SJSA1 (cell line): ENCODE measurements at regions not wholly inside any gene's neighbourhood (a gene's known extent, or its start where the extent isn't known, plus 50 kb on each side); places are given as distances from the start of the nearest gene placed in this dataset.
A peak's percentile ranks its signal among the peaks of the same experiment; 100 is the strongest.
"Not testable (repeated sequence)": the region's sequence is repeated elsewhere in the genome, so short reads cannot be mapped to it uniquely, and the experiment has no call there.

Experiments used
- DNase-seq, 2 experiments: peaks; one replicate each; pipeline ENCODE4 v3.0.0-alpha.2; 2015 to 2020; ENCODE audit warnings: low spot score in 2 of 2, low read depth in 1 of 2
- H3K27ac ChIP-seq: fragments of 250-450 bp; sonication (Bioruptor Pico); 2 replicates; pipeline ENCODE4 v1.5.1; 2020; ENCODE audit warnings: mild to moderate bottlenecking, moderate library complexity
- H3K27me3 ChIP-seq: fragments of 250-450 bp; sonication (Bioruptor Pico); replicated peaks from 2 replicates; pipeline ENCODE4 v1.5.1; 2020; ENCODE audit warnings: mild to moderate bottlenecking, moderate library complexity
- H3K36me3 ChIP-seq: fragments of 250-450 bp; sonication (Bioruptor Pico); 2 replicates; pipeline ENCODE4 v1.5.1; 2020; ENCODE audit warnings: mild to moderate bottlenecking
- H3K4me1 ChIP-seq: fragments of 250-450 bp; sonication (Bioruptor Pico); replicated peaks from 2 replicates; pipeline ENCODE4 v1.6.1; 2021; ENCODE audit warnings: mild to moderate bottlenecking
- H3K4me3 ChIP-seq: fragments of 250-450 bp; sonication (Bioruptor Pico); 2 replicates; pipeline ENCODE4 v1.5.1; 2020; ENCODE audit warnings: mild to moderate bottlenecking
- H3K9me3 ChIP-seq: fragments of 250-450 bp; sonication (Bioruptor Pico); replicated peaks from 2 replicates; pipeline ENCODE4 v1.5.1; 2020; ENCODE audit warnings: mild to moderate bottlenecking

GRCh38 chr15:69863446-69863845 is 234.3 kb downstream of the TLE3 start:
- H3K27me3 ChIP-seq, result no peaks in the 10 kb centered on the region
- H3K4me3 ChIP-seq, result no peak overlapping the region
- H3K9me3 ChIP-seq, result no peaks in the 10 kb centered on the region
- peaks cover 73% of the 10 kb centered on the region for H3K36me3 ChIP-seq
- no peak for DNase-seq
- peaks cover 38% of the 10 kb centered on the region for H3K4me1 ChIP-seq
- peak overlapping the region; percentile 34; the same call in 1 of the 2 replicates for H3K27ac ChIP-seq

- H3K27me3 ChIP-seq, result no peaks in the 10 kb centered on the region
- H3K4me1 ChIP-seq, result peaks cover 35% of the 10 kb centered on the region
- H3K36me3 ChIP-seq, result peaks cover 60% of the 10 kb centered on the region
- DNase-seq, result no peak
- no peak overlapping the region for H3K27ac ChIP-seq
- no peak overlapping the region for H3K4me3 ChIP-seq
- H3K9me3 ChIP-seq, result no peaks in the 10 kb centered on the region
Measured at GRCh38 chr15:69865369-69865768, 232.3 kb downstream of the TLE3 start.

GRCh38 chr15:69868756-69869155 is 229.0 kb downstream of the TLE3 start:
- H3K9me3 ChIP-seq, result peaks cover 5% of the 10 kb centered on the region
- H3K27ac ChIP-seq, result no peak overlapping the region
- H3K27me3 ChIP-seq, result no peaks in the 10 kb centered on the region
- H3K4me1 ChIP-seq, result 0 out of 2 replicates have a peak, but pooled peaks cover 4% of the 10 kb centered on the region
- DNase-seq, result no peak
- peaks cover 48% of the 10 kb centered on the region for H3K36me3 ChIP-seq
- H3K4me3 ChIP-seq, result no peak overlapping the region

GRCh38 chr15:69869291-69869690 is 228.4 kb downstream of the TLE3 start:
- Histone ChIP-seq H3K9me3 (peaks cover 9% of the 10 kb centered on the region), H3K4me3 (no peak overlapping the region), H3K4me1 (0 out of 2 replicates have a peak, but pooled peaks cover 4% of the 10 kb centered on the region), H3K36me3 (peaks cover 48% of the 10 kb centered on the region), H3K27ac (no peak overlapping the region), H3K27me3 (no peaks in the 10 kb centered on the region)
- DNase-seq, result no peak

GRCh38 chr15:69869881-69870505 is 227.7 kb downstream of the TLE3 start:
- Histone ChIP-seq H3K27ac (no peak overlapping the region), H3K4me1 (0 out of 2 replicates have a peak, but pooled peaks cover 4% of the 10 kb centered on the region), H3K36me3 (peaks cover 42% of the 10 kb centered on the region), H3K27me3 (no peaks in the 10 kb centered on the region), H3K4me3 (no peak overlapping the region), H3K9me3 (peaks cover 9% of the 10 kb centered on the region)
- no peak for DNase-seq

GRCh38 chr15:69871511-69872134 is 226.1 kb downstream of the TLE3 start:
- Histone ChIP-seq H3K27me3 (no peaks in the 10 kb centered on the region), H3K9me3 (peaks cover 9% of the 10 kb centered on the region), H3K36me3 (peaks cover 29% of the 10 kb centered on the region), H3K4me1 (0 out of 2 replicates have a peak, but pooled peaks cover 4% of the 10 kb centered on the region), H3K4me3 (no peak overlapping the region), H3K27ac (no peak overlapping the region)
- no peak for DNase-seq

GRCh38 chr15:69873807-69874206 is 223.9 kb downstream of the TLE3 start:
- H3K36me3 ChIP-seq, result peaks cover 26% of the 10 kb centered on the region

GRCh38 chr15:69874321-69874720 is 223.4 kb downstream of the TLE3 start:
- no peaks in the 10 kb centered on the region for H3K4me1 ChIP-seq
- H3K36me3 ChIP-seq, result peaks cover 26% of the 10 kb centered on the region
- H3K4me3 ChIP-seq, result no peak overlapping the region
- no peak for DNase-seq
- peaks cover 9% of the 10 kb centered on the region for H3K9me3 ChIP-seq
- no peaks in the 10 kb centered on the region for H3K27me3 ChIP-seq
- no peak overlapping the region for H3K27ac ChIP-seq

More at GRCh38 chr15:69873807-69874206, 223.9 kb downstream of the TLE3 start:
- Histone ChIP-seq H3K27ac (no peak overlapping the region), H3K27me3 (no peaks in the 10 kb centered on the region), H3K9me3 (peaks cover 9% of the 10 kb centered on the region), H3K4me3 (no peak overlapping the region), H3K4me1 (no peaks in the 10 kb centered on the region)
- no peak for DNase-seq

GRCh38 chr15:69876064-69876940 is 221.4 kb downstream of the TLE3 start:
- Histone ChIP-seq H3K27me3 (no peaks in the 10 kb centered on the region), H3K9me3 (peaks cover 9% of the 10 kb centered on the region), H3K4me1 (no peaks in the 10 kb centered on the region), H3K27ac (no peak overlapping the region), H3K36me3 (peaks cover 26% of the 10 kb centered on the region), H3K4me3 (no peak overlapping the region)
- DNase-seq, result no peak

- not testable (repeated sequence) for H3K27me3 ChIP-seq, DNase-seq, H3K4me1 ChIP-seq, H3K9me3 ChIP-seq, H3K4me3 ChIP-seq, H3K27ac ChIP-seq
- H3K36me3 ChIP-seq, result peaks cover 28% of the 10 kb centered on the region
Measured at GRCh38 chr15:69879963-69880362, 217.8 kb downstream of the TLE3 start.

- Histone ChIP-seq H3K27ac (no peak overlapping the region), H3K36me3 (peaks cover 28% of the 10 kb centered on the region), H3K4me1 (no peaks in the 10 kb centered on the region), H3K4me3 (no peak overlapping the region), H3K9me3 (no peaks in the 10 kb centered on the region), H3K27me3 (no peaks in the 10 kb centered on the region)
- no peak for DNase-seq
Measured at GRCh38 chr15:69880571-69881301, 217.0 kb downstream of the TLE3 start.

GRCh38 chr15:69881302-69881670 is 216.4 kb downstream of the TLE3 start:
- DNase-seq, result no peak
- H3K4me1 ChIP-seq, result no peaks in the 10 kb centered on the region
- no peaks in the 10 kb centered on the region for H3K27me3 ChIP-seq
- no peaks in the 10 kb centered on the region for H3K9me3 ChIP-seq
- peaks cover 28% of the 10 kb centered on the region for H3K36me3 ChIP-seq
- H3K27ac ChIP-seq, result no peak overlapping the region
- no peak overlapping the region for H3K4me3 ChIP-seq

- H3K4me3 ChIP-seq, result no peak overlapping the region
- no peak for DNase-seq
- H3K27ac ChIP-seq, result no peak overlapping the region
- no peaks in the 10 kb centered on the region for H3K27me3 ChIP-seq
- H3K36me3 ChIP-seq, result peaks cover 28% of the 10 kb centered on the region
- H3K4me1 ChIP-seq, result no peaks in the 10 kb centered on the region
- no peaks in the 10 kb centered on the region for H3K9me3 ChIP-seq
Measured at GRCh38 chr15:69881766-69882165, 216.0 kb downstream of the TLE3 start.
